NCI-H2029 treated with DMSO at 0.1 percent for 48 hours (cell line): ENCODE measurements at regions not wholly inside any gene's neighbourhood (a gene's known extent, or its start where the extent isn't known, plus 50 kb on each side); places are given as distances from the start of the nearest gene placed in this dataset.
"Not testable (repeated sequence)": the region's sequence is repeated elsewhere in the genome, so short reads cannot be mapped to it uniquely, and the experiment has no call there.

Source experiments
- DNase-seq: peaks from one replicate; lab custom pipeline; 2025; lab: John Stamatoyannopoulos, UW

DNA sequence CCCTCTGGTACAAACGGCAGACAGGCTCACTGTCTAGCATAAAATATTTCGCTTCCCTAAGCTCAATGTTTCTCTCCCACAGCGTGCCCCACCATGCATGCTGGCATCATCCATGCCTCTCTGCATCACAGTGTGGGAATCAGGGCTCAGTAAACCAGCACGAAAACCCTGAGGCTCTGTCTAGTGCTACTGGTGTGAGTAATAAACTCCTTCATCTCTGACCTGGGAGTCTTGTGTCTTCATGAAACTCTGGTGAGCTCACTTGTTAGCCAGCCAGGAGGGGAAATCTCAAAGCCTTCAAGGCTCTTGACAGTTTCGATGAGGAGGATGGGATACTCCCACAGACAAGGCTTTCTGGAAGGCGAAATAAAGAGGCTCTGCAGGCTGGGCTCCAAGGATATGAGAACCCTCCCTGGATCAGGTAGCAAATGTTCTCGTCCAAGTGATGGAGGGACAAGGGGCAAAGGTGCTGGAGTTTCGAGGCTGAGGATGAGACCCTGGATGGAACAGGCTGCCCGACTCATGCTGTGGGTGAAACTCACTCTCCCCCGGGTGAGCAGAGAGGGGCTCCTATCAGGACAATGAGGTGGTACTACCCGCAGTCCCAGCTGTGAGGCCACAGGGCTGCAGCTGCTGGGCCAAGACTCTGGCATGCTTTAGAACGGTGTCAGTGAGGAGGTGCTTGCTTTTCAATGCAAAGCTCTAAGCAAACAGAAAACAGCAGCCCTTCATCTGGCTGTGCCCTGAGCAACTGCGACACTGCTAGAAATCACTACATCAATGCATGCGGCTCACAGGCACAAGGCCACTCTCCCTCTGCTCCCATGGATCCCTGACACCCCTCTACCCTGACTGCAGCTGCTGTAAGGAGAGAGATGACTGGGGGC lies 69.3 kb downstream of the SHANK2 start:
- no peak for DNase-seq

DNA sequence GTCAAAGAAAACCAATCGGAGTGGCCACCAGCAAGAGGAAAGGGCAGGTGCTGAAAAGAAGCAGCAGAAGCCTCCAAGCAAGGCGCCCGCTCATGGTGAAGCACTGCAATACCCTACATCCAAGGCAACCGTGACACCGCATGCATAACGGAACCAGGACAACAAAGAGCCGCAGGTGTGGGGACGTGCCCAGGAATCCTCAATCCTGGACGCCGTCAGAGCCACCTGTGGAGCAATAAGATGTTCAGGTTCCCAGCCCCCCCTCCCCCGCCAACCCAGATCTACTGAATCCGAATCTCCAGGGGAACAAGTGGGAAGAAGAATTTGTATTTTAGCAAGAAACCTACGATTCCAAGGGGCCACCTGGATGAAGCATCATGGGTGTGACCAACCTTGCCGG lies 70.8 kb downstream of the SHANK2 start:
- DNase-seq, result no peak

DNA sequence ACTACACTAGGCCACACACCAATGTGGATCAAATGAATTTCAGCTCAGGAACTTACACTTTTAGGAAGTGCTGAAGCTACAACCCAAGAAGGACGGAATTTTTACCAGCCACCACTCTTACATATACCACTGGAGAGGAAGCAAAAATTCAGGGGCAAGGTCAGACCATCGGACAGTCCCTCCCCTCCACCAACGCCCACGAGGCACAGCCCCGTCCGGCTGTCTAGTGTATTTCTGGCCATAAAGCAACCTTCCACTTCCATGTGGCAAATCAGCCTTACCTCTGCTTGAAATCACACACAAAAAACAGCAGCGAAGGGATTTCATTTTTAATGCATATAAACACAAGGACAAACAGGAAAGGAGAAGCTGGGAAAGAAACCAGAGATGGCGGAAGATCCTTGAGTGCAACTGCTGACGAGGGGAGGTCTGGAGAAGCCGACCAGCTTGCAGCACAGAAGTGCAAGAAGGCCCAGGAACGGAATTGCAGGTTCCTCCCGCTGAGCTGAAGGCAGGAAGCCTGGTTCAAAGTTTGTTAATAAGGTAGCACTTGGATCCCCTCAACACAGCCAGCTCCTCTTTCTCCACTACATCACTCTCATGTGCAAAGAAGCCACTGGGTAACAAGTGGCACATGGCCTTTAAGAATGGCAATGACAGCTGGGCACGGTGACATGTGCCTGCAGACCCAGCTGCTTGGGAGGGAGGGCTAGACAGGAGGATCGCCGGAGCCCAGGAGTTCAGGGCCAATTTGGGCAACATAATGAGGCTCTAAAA lies 71.5 kb downstream of the SHANK2 start:
- no peak for DNase-seq

DNA sequence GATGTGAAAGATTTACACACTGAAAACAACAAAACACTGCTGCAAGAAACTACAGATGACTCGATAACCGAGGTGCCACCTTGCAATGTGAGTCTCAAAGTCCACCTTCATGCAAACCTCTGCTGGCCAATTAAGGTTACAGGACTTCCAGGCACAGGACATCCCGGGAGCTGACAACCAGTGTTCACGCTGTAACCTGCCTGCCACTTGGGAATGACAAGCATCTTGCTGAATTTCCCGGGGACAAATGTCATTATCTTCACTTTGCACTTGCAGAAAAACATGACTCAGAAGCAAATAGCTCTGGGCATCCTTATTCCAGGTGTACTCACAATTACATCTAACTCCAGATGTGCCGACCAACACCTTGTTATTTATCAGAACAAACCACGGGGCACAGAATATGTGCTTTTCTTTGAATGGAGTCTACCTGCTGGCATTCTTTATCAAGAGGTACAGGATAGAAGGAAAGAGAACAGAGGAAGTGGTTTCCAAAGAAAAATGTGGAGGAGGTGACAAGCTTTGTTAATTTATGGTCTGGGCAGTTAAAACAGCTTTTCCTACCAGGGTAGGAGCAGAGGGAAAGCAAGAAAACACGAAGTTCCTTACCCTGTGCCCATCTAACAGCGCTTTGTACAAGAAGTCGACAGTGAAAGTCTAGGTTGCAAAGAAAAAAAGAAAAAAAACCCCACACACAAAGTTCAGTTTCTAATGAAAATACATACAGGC lies 72.3 kb downstream of the SHANK2 start:
- no peak for DNase-seq

DNA sequence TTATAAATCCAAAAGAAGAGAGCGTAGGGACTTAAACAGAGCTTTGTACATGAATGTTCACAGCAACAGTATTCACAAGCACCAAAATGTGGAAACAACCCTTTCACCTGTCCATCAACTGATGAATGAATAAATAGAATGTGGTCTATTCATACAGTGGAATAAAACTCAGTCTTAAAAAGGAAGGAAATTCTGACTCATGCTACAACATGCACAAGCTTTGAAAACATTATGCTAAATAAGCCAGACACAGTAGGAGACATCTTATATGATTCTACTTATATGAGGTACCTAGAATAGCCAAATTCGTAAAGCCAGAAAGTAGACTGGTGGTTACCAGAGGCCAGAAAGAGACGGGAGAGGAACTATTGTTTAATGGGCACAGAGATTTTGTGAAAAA lies 74.3 kb downstream of the SHANK2 start:
- DNase-seq, result no peak

DNA sequence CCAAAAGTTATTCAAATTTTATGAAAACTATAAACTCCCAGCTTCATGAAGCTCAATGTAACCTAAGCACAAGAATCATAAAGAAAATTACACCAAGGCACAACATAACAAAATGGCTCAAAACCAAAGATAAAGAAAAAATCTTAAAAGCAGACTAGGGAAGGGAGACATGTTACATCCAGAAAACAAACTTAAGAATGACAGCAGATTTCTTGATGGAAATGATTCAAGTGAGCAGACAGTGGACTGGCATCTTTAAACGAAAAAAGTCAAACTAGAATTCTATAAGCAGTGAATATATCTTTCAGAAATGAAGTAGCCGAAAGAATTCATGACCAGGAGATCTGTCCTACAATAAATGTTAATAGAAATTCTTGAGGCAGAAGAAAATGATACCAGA lies 75.6 kb downstream of the SHANK2 start:
- no peak for DNase-seq

DNA sequence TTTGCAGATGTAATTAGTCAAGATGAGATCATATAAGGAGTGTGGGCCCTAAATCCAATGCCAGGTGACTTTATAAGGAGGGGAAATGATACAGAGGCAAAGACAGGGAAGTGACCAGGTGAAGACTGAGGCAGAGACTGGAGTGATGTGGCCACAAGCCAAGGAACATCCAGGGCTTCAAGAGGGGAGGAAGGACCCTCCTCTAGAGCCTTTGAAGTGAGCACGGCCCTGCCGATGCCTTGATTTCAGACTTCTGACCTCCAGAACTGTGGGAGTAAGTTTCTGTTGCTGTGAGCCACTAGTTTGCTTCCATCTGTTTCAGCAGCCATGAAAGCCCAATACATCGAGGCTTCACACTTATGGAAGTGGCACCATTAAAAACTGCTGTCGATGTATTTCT lies 78.7 kb downstream of the SHANK2 start:
- DNase-seq, result no peak

DNA sequence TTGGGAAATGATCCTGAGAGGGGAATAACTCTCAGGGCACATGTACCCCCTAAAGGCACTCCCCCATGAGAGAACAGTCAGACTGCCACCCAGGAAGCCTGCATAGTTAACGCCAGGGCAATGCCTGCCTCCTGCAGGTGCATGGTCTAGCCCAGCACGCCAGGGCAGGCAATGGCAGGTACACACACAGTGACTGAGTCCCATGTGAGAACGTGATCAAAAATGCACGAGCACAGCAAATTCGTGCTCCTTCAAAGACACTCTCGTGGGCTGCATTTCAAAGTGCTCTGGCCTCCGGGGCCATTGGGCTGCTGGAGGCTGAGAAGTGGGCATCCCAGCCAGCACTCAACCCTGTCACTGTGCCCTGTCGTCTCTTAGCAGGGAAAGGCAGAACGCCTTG lies 79.7 kb downstream of the SHANK2 start:
- DNase-seq, result no peak

DNA sequence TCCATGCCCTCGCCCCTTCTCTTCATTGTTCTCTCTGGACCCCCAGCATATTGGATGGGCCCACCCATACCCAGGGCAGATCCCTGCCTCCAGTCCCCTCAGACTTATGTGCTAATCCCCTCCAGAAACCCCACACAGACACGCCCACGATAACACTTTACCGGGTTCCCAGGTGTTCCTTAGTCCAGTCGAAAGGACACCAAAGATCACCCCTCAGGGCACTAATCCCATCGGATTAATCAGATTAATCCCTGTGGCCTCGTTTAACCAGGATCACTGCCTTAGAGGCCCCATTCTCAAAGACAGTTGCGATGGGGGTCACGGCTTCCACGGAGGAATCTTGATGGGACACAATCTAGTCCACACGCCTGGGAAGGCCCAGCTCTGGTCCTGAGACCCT lies 80.8 kb downstream of the SHANK2 start:
- no peak for DNase-seq

DNA sequence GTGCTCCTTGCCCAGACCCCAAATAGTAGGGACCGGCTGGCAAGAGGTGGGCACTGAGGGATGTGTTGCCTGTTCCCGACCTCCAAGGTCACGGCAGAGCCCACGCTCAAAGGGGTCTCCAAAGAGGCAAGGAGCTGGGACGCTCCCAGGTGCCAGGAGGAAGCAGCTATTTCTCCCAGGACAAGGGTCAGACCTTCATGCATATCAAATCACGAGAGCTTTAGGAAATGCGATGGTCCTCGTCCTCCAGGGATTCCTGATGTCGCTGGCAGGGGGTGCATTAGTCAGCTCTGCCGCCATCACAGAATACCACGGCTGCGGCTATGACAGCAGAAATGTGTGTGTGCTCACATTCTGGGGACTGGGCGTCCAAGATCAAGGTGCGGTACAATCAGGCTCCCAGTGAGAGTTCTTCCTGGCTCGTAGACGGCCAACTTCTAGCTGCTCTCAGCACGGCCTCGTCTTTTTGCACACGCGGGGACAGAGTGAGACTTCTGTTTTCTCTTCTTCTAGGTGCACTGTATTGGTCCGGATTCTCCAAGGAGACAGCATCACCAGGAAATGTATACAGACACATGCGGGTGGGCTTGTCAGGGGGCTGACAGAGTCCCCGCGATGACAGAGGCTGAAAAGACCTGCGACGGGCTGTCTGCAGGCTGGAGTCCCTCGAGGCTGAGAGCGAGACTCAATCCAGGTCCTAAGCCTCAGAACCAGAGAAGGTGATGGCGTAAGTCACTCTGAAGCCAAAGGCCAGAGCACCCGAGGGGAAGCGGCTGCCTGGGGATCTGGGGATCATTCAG lies 81.6 kb downstream of the SHANK2 start:
- no peak for DNase-seq

DNA sequence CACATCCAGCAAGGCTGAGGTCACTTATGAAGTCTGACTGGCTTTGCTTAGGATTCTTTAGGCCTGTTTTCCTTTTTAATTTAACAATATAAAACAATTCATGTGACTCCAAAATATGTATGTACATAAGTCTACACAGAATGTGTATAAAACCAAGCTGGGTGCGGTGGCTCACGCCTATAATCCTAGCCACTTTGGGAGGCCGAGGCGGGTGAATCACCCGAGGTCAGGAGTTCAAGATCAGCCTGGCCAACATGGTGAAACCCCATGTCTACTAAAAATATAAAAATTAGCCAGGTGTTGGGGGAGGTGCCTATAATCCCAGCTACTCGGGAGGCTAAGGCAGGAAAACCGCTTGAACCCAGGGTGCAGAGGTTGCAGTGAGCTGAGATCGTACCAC lies 83.1 kb downstream of the SHANK2 start:
- DNase-seq, result no peak

DNA sequence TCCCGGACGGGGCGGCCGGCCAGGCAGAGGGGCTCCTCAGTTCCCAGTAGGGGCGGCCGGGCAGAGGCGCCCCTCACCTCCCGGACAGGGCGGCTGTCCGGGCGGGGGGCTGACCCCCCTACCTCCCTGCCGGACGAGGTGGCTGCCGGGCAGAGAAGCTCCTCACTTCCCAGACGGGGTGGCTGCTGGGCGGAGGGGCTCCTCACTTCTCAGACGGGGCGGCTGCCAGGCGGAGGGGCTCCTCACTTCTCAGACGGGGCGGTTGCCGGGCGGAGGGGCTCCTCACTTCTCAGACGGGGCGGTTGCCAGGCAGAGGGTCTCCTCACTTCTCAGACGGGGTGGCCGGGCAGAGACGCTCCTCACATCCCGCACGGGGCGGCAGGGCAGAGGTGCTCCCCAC lies 84.6 kb downstream of the SHANK2 start:
- not testable (repeated sequence) for DNase-seq

DNA sequence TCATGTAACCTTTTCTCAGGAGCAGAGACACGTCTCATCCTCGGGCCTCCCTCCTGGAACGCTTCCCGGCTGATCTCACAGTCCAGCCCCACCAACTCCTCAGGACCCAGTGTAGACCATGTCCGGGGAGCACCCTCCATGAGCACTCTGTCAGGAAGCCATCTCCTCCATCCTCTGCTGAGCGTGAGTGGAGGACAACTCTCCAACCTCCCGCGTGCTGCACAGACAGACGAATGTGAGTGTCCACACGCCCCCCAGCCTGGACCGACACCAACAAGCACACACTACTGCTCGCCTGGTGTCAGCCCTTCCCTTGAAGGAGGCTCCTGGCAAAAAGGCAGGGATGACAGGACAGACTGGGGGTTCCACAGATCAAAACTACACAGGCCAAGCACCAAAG lies 86.6 kb downstream of the SHANK2 start:
- no peak for DNase-seq

DNA sequence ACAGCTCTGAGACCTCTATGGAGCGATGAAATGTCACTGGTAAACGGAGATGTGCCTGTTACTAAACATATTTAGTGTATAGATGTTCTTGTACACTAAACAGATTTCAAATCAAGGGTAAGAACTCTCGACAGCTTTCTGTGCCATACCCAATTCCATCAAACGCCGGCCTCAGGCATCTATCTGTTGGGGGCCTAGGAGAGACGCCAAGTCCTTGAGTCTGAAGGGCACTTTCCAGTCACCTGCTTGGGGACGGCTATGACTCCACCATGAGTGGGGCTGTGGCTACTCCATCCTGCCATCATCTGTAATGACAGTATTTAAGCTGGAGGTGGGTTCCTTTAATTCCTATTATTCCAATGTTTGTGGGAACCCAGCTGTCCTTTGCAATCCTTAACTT lies 87.8 kb downstream of the SHANK2 start:
- no peak for DNase-seq

DNA sequence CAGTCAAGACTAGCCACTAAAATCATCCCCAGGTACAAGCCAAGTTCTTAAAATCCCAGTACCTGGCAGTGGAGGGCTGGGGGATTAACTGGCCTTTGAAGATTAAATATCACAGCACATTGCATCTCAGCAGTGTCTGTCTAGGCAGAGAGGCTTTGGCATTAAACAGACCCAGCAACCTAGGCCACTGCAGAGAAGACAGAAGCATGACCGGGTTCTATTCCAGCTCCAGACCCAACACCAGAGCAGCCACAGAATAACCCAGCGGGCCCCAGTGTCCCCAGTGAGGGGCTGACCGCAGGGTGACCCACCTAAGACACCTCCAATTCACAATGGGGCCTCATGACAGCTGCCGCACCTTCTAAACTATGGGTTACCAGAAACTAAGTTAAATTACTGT lies 88.2 kb downstream of the SHANK2 start:
- no peak for DNase-seq

DNA sequence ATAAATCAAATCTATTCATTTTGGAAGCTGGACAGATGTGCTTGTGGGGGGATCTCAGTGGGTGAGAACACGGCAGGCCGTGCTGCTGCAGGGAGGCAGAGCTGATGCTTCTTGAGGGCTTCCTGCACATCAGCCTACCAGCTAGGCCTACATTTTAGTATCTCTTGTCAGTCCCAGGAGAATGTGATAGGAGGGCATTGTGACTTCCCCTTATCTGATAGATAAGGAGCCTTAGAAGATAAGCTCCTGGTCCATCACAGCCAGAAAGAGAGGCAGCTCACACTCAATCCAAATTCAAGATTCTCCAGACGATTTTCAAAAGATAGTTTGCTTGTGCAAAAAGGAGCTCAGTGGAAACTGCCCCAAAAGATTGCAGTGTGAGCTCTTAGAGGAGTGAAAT lies 89.0 kb downstream of the SHANK2 start:
- no peak for DNase-seq

DNA sequence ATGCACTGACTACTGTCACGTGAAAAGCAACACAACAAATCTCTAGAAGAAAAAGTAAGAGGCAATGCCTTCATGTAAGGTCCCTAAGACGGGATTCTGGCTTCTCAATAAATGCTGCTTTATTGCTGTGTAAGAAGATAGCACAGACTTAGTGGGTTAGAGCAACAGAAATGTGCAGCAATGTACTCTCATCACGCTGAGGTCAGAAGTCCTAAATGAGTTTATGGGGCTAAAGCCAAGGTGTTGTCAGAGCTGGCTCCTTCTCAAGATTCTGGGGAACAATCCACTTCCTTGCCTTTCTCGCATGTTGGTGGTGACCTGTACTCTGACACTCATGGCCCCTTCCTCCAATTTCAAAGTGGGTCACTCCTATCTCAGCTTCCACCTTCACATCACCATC lies 93.4 kb downstream of the SHANK2 start:
- DNase-seq, result no peak

DNA sequence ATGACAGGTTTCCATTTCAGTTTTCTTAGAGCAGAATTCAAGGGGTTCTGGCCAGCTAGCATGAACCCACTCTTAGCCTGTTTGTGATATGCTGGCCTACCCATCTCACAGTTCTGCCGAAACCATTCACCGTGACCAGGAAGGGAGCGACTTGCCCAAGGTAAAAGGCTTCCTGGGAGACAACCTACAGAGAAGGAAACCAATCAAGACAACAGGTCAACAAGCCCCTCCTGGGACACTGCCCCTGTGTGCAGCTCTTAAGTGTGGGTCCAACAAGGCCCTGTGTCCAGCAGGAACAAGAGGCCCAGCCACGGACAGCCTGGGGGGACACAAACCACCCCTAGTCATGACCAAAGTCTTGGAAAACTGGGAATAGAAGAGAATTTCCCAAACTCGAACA lies 94.7 kb downstream of the SHANK2 start:
- not testable (repeated sequence) for DNase-seq

DNA sequence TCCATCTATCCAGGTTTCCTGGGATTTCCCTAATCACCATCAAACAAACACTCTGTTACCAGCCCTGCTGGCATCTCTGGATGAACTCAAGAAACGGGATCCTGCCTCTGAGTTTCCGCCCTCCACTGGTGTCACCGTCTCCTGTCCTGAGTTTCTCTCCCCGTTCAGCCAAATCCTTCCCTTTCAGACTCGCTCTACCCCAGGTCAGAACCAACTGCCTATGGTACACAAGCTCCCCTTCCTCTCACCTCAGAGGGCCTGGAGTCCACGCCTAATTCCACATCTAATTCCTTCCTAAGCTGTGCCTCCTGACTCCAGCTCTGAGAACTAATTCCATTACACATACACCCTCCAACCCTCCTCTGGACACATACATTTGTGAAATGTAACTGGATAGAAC lies 96.1 kb downstream of the SHANK2 start:
- no peak for DNase-seq

DNA sequence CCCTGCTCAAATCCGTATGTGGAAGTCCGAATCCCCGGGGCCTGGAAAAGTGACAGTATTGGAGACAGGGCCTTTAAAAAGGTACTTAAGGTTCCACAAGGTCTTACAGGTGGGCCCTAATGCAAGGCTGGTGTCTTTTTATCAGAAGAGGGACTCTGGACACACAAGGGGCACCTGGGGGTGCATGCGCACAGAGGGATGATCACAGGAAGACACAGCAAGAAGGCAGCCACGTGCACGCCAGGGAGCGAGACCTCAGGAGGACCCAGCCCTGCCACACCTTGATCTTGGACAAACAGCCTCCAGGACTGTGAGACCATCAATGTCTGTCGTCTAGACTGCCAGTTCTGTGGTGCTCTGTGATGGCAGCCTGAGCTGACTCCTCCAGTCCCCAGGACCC lies 96.5 kb downstream of the SHANK2 start:
- no peak for DNase-seq

DNA sequence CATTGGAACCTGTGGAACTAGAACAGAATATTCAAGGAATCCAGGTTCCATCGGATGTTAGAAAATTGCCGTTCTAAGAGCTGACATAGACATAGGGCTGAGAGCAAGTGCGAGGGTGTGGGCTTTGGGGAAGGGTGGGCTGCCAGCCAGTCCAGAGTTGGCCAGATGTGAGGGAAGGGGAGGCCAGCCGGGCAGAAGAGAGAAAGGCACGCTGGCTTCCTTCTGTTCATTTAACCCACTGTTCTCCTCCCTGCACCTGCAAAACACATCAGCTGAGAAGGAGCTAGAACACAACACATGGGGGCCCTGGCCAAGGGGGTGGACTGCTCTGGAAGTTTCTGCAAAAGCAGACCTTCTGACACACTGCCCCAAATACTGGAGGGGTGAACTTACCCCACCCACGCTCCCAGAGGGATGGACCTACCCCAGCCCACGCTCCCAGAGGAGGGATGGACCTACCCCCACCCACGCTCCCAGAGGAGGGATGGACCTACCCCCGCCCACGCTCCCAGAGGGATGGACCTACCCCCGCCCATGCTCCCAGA lies 98.0 kb downstream of the SHANK2 start:
- DNase-seq, result no peak

DNA sequence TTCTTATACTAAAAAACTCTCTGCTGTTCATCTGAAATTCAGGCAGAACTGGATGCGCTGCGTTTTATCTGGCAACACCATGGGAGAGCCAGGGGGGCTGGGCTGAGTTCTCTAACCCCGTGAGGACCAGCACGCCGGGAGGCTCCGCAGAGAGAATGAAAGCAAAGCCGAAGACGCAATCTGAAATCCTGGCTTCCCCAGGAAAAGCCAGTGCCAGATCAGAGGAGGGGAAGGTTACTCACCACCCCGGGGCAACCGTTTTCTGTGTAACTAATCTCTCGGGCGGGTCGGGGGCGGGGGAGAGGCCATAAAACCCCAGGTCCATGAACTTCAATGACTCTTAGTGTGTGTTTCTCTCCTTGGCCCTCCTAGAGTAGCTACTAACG lies 99.4 kb downstream of the SHANK2 start:
- DNase-seq, result no peak
